ENCODE measurements at regions not wholly inside any gene's neighbourhood (a gene's known extent, or its start where the extent isn't known, plus 50 kb on each side); places are given as distances from the start of the nearest gene placed in this dataset.

DNA sequence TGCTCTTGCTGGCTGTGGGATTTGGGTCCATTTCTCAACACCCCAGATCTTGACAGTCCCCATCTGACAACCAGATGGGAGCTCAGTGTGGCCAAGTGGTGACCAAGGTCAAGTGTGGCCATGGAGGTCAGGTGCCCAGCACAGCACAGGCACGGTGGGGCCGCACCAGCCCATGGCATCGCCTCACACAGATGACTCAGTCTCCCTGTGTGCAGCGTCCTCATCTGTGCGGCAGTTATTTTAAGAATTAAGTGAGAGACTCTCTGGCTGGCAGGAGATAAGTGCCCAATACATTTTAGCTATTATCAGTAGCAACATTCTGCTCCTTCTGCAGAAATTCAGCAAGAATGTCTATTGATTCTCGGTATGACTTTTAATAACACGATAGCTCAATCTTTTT lies 167.2 kb downstream of the DDX1 start (continued):
- TF ChIP-seq, protein P1, sequence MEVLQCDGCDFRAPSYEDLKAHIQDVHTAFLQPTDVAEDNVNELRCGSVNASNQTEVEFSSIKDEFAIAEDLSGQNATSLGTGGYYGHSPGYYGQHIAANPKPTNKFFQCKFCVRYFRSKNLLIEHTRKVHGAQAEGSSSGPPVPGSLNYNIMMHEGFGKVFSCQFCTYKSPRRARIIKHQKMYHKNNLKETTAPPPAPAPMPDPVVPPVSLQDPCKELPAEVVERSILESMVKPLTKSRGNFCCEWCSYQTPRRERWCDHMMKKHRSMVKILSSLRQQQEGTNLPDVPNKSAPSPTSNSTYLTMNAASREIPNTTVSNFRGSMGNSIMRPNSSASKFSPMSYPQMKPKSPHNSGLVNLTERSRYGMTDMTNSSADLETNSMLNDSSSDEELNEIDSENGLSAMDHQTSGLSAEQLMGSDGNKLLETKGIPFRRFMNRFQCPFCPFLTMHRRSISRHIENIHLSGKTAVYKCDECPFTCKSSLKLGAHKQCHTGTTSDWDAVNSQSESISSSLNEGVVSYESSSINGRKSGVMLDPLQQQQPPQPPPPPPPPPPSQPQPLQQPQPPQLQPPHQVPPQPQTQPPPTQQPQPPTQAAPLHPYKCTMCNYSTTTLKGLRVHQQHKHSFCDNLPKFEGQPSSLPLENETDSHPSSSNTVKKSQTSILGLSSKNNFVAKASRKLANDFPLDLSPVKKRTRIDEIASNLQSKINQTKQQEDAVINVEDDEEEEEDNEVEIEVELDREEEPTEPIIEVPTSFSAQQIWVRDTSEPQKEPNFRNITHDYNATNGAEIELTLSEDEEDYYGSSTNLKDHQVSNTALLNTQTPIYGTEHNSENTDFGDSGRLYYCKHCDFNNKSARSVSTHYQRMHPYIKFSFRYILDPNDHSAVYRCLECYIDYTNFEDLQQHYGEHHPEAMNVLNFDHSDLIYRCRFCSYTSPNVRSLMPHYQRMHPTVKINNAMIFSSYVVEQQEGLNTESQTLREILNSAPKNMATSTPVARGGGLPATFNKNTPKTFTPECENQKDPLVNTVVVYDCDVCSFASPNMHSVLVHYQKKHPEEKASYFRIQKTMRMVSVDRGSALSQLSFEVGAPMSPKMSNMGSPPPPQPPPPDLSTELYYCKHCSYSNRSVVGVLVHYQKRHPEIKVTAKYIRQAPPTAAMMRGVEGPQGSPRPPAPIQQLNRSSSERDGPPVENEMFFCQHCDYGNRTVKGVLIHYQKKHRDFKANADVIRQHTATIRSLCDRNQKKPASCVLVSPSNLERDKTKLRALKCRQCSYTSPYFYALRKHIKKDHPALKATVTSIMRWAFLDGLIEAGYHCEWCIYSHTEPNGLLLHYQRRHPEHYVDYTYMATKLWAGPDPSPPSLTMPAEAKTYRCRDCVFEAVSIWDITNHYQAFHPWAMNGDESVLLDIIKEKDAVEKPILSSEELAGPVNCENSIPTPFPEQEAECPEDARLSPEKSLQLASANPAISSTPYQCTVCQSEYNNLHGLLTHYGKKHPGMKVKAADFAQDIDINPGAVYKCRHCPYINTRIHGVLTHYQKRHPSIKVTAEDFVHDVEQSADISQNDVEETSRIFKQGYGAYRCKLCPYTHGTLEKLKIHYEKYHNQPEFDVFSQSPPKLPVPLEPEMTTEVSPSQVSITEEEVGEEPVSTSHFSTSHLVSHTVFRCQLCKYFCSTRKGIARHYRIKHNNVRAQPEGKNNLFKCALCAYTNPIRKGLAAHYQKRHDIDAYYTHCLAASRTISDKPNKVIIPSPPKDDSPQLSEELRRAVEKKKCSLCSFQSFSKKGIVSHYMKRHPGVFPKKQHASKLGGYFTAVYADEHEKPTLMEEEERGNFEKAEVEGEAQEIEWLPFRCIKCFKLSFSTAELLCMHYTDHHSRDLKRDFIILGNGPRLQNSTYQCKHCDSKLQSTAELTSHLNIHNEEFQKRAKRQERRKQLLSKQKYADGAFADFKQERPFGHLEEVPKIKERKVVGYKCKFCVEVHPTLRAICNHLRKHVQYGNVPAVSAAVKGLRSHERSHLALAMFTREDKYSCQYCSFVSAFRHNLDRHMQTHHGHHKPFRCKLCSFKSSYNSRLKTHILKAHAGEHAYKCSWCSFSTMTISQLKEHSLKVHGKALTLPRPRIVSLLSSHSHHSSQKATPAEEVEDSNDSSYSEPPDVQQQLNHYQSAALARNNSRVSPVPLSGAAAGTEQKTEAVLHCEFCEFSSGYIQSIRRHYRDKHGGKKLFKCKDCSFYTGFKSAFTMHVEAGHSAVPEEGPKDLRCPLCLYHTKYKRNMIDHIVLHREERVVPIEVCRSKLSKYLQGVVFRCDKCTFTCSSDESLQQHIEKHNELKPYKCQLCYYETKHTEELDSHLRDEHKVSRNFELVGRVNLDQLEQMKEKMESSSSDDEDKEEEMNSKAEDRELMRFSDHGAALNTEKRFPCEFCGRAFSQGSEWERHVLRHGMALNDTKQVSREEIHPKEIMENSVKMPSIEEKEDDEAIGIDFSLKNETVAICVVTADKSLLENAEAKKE (CRISPR knock-in tag; IDR thresholded peaks at IDR 0.05): no peak
- TF ChIP-seq, protein P2, sequence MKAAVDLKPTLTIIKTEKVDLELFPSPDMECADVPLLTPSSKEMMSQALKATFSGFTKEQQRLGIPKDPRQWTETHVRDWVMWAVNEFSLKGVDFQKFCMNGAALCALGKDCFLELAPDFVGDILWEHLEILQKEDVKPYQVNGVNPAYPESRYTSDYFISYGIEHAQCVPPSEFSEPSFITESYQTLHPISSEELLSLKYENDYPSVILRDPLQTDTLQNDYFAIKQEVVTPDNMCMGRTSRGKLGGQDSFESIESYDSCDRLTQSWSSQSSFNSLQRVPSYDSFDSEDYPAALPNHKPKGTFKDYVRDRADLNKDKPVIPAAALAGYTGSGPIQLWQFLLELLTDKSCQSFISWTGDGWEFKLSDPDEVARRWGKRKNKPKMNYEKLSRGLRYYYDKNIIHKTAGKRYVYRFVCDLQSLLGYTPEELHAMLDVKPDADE (IDR thresholded peaks at IDR 0.05): no peak
- TF ChIP-seq ZNF114 (CRISPR knock-in tag; IDR thresholded peaks at IDR 0.05) (no peak), ZNF331 (CRISPR knock-in tag; IDR thresholded peaks at IDR 0.05; ENCODE audit: low read depth) (no peak), STAT1 (IDR thresholded peaks at IDR 0.05; ENCODE audit: unreplicated experiment) (no peak), JUNB (IDR thresholded peaks at IDR 0.05; ENCODE audit: unreplicated experiment) (no peak), NANOG (IDR thresholded peaks at IDR 0.05; ENCODE audit: borderline replicate concordance) (no peak)
- TF ChIP-seq, protein P3, sequence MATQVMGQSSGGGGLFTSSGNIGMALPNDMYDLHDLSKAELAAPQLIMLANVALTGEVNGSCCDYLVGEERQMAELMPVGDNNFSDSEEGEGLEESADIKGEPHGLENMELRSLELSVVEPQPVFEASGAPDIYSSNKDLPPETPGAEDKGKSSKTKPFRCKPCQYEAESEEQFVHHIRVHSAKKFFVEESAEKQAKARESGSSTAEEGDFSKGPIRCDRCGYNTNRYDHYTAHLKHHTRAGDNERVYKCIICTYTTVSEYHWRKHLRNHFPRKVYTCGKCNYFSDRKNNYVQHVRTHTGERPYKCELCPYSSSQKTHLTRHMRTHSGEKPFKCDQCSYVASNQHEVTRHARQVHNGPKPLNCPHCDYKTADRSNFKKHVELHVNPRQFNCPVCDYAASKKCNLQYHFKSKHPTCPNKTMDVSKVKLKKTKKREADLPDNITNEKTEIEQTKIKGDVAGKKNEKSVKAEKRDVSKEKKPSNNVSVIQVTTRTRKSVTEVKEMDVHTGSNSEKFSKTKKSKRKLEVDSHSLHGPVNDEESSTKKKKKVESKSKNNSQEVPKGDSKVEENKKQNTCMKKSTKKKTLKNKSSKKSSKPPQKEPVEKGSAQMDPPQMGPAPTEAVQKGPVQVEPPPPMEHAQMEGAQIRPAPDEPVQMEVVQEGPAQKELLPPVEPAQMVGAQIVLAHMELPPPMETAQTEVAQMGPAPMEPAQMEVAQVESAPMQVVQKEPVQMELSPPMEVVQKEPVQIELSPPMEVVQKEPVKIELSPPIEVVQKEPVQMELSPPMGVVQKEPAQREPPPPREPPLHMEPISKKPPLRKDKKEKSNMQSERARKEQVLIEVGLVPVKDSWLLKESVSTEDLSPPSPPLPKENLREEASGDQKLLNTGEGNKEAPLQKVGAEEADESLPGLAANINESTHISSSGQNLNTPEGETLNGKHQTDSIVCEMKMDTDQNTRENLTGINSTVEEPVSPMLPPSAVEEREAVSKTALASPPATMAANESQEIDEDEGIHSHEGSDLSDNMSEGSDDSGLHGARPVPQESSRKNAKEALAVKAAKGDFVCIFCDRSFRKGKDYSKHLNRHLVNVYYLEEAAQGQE (IDR thresholded peaks at IDR 0.05; ENCODE audit: unreplicated experiment): no peak
- TF ChIP-seq, protein P4, sequence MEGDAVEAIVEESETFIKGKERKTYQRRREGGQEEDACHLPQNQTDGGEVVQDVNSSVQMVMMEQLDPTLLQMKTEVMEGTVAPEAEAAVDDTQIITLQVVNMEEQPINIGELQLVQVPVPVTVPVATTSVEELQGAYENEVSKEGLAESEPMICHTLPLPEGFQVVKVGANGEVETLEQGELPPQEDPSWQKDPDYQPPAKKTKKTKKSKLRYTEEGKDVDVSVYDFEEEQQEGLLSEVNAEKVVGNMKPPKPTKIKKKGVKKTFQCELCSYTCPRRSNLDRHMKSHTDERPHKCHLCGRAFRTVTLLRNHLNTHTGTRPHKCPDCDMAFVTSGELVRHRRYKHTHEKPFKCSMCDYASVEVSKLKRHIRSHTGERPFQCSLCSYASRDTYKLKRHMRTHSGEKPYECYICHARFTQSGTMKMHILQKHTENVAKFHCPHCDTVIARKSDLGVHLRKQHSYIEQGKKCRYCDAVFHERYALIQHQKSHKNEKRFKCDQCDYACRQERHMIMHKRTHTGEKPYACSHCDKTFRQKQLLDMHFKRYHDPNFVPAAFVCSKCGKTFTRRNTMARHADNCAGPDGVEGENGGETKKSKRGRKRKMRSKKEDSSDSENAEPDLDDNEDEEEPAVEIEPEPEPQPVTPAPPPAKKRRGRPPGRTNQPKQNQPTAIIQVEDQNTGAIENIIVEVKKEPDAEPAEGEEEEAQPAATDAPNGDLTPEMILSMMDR (conservative IDR thresholded peaks at IDR 0.05; ENCODE audit: low read depth in 2 of 2): no peak

Data from GM23338 (cell line).